ELF-1 (cell line): ENCODE measurements at regions not wholly inside any gene's neighbourhood (a gene's known extent, or its start where the extent isn't known, plus 50 kb on each side); places are given as distances from the start of the nearest gene placed in this dataset.
"Not testable (repeated sequence)": the region's sequence is repeated elsewhere in the genome, so short reads cannot be mapped to it uniquely, and the experiment has no call there.

Experiments
- DNase-seq: peaks from one replicate; pipeline ENCODE4 v3.0.0-alpha.2; 2016; ENCODE audit warnings: low read depth, low spot score

GRCh38 chr5:85654144-85654543, 963.6 kb upstream of the COX7C start:
- DNase-seq = not testable (repeated sequence)

GRCh38 chr5:85656050-85656449, 961.7 kb upstream of the COX7C start:
- DNase-seq = no peak

DNA sequence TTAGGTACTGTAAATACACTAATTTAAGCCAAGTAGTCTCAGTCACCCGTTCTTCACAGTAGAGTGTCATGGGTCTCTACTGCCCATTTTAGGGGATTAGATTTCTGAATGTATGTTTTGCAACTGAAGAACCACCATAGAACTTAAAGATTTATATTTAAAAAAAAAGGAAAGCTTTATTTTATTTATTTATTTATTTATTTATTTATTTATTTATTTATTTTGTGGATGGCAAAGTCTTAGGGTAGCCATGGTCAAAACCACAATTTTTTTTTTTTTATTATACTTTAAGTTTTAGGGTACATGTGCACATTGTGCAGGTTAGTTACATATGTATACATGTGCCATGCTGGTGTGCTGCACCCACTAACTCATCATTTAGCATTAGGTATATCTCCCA, 960.4 kb upstream of the COX7C start:
- not testable (repeated sequence) for DNase-seq

DNA sequence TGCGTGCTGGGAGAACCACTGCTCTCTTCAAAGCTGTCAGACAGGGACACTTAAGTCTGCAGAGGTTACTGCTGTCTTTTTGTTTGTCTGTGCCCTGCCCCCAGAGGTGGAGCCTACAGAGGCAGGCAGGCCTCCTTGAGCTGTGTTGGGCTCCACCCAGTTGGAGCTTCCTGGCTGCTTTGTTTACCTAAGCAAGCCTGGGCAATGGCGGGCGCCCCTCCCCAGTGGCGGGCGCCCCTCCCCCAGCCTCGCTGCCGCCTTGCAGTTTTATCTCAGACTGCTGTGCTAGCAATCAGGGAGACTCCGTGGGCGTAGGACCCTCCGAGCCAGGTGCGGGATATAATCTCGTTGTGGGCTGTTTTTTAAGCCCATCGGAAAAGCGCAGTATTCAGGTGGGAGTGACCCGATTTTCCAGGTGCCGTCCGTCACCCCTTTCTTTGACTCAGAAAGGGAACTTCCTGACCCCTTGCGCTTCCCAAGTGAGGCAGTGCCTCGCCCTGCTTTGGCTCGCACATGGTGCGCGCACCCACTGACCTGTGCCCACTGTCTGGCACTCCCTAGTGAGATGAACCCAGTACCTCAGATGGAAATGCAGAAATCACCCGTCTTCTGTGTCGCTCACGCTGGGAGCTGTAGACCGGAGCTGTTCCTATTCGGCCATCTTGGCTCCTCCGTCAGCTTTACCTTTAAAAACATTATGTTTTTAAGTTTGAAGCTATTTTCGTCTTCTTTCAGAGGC, 954.6 kb upstream of the COX7C start:
- peak; percentile 32 for DNase-seq

- DNase-seq = no peak
Observed at GRCh38 chr5:85663708-85664031, 954.1 kb upstream of the COX7C start.

DNA sequence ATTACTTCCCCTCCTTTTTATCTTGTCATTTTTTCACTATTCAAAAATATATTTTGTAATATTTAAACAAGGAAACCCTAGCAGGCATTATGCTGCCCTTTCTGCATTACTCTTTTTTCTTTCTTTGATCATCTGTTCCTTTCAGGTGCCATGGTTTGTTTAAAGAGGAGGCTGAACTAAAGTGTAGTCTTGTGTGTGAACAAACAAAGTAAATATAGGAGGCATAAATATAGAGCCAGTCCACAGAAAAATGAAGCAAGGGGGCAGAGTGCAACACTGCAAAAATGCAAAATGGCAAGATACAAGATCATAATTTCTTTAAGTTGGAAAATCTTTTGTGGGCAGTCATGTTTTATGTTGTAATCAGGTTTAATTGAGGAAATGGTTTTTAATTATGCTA, 947.3 kb upstream of the COX7C start:
- DNase-seq = no peak

DNA sequence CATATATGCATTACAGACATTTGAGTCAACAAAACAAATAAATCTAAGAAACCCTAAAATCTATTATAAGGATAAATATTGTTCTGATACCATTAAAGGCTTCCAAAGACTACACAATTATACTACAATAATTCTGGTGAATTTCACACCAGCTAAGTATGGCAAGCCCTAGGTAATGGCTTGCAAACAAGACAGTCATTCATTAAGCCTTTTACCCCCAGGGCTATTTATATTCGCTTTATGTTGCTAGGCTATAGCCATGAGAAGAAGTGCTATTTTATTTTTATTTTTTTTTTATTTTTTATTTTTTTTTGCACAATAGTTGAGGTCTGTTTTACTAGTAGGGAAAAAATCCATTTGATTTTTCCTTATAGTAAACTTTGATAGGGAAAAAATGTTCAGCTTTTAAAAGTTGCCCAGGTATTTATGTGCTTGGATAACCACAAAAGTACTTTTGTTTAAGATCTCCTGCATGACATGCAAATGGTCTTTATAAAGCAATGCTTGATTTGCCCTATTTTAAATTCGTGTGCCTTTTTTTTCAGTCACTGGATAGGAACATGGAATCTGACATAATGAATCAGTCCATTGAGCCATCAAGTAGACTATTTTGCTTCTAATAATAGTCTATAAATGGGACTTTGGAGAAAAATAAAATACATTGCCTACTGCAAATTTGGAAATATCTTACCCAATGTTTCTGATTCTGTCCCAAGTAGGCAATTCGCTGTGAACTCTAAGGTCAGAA, 946.3 kb upstream of the COX7C start:
- DNase-seq = no peak

DNA sequence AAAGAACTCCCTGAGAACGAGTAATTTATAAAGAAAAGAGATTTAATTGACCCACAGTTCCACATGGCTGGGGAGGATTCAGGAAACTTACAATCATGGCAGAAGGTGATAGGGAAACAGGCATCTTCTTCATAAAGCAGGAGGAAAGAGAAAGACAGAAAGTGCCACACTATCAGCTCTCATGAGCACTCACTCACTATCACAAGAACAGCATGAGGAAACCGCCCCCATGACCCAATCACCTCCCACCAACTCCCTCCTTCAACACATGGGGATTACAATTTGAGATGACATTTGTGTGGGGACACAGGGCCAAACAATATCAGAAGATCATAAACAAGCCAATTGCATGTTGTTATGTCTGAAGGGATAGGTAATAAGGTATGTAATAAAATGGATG, 935.9 kb upstream of the COX7C start:
- DNase-seq = no peak

- DNase-seq = no peak
Observed at GRCh38 chr5:85684351-85684750, 933.4 kb upstream of the COX7C start.

DNA sequence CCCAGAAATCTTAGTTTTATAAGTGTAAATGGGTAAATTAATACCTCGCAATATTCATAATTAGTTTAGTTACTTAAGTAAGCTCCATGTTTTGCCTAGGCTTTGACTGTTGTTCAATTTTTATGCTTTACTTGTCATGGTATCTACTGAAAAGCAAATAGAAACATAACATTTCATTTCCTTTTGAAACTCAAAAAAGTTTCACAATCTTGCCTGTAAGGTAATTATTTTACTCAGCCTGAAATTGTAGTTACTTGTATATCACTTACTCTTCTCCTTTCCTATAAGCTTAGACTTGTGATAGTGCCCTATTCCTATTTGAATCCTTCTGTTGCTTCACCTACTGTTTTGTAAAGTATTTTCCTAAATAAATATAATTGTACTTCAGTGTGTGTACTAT, 914.4 kb upstream of the COX7C start:
- DNase-seq = no peak

- no peak for DNase-seq
Observed at GRCh38 chr5:85709728-85710127, 908.0 kb upstream of the COX7C start.

DNA sequence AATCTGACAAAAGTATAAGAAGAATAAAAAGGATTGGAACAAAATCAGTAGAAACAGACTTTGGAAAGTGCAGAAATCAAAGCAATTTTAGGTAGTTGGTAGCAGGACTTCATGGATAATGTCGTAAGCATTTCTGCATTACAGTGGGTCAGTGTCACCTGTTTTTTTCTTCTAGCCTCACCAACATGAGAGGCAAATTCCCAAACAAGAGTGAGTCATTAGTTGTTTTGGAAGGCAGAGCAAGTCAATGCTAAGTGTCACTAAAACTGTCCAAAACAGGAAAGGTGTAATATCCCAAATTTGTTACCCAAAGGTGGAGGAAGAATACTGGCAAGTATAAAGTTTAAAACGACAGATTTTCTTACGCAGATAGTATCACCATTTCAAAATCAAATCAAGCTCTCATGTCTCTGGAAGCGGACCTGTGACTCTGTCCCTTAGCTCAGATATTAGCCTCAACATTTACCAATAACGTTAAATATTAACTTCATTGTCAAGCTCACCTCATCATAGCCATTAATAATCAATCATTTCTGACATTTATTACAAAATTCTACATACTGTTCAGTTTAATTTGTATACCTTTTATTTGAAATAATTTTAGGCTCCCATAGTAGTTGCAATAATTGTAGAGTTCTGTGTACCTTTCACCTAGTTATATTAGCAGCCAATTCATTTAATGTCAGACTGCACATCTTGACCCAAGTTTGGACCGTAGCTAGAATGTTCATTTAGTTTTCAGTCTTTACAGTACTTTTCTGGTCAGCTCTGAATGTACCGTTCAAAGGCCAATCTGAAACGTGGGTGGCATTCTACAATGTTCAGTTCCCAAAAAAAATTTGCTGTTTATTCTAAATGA, 901.2 kb upstream of the COX7C start:
- DNase-seq = no peak

- no peak for DNase-seq
Observed at GRCh38 chr5:85717203-85717563, 900.6 kb upstream of the COX7C start.

- no peak for DNase-seq
Observed at GRCh38 chr5:85732185-85732584, 885.6 kb upstream of the COX7C start.

GRCh38 chr5:85741972-85742371, 875.8 kb upstream of the COX7C start:
- no peak for DNase-seq

DNA sequence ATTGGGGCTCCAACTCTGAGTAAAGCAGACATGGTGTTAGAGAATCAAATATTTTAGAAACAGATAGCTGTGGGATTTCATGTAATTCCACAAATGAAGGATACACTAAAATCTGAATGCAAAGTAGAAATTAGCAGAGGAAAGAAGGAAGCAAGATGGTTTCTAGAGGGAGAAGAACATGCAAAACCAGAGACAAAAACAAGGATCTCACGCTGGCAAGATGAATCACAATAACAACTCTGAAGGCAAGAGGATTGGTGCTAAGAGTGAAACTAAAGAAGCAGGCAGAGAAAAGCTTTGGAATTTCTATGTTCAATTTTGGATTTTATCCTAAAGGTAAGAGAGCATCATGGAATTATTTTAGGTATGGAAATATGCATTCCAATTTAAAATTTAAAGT, 857.2 kb upstream of the COX7C start:
- no peak for DNase-seq

DNA sequence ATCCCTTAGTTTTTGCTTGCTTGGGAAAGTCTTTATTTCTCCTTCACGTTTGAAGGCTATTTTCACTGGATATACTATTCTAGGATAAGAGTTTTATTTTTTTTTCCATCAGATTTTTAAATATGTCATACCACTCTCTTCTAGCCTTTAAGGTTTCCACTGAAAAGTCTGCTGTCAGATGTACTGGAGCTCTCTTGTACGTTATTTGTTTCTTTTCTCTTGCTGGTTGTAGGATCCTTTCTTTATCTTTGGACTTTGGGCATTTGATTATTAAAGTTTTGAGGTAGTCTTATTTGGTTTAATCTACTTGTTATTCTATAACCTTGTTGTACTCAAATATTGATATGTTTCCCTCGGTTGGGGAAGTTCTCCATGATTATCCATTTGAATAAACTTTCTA, 848.4 kb upstream of the COX7C start:
- DNase-seq = no peak

- no peak for DNase-seq
Observed at GRCh38 chr5:85784746-85785145, 833.0 kb upstream of the COX7C start.

DNA sequence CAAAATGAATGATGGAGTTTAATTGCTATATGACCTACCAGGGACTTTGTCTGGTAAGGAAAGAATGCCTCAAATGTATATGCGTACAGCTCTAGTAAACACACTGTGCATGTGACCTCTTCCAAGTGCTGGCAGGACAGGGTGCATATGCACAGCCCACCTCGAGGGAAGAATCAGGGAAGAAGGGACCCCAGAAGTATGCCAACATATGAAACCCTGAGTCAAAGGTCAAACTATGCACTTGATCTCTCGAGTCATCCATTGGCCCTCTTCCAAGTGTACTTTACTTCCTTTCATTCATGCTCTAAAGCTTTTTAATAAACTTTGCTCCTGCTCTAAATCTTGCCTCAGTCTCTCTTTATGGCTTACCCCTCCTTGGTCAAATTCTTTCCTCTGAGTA, 804.6 kb upstream of the COX7C start:
- DNase-seq = no peak

DNA sequence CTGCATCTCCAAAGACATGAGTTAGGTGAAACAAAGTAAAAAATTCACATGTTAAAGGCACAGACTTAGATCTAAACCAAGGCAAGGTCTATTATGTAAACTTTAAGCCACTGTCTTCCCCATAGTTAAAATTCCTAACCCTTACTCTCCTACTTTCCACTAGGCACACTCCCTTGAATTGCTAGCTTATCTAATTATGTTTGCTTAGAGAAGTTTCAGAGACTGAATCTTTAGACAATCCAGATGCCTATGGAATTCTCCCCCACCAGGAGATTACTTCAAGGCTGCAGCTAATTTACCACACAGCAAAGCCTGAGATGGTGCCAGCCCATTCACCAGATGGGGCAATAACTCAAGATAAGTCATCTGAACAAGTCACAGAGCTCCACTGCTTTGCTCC, 803.1 kb upstream of the COX7C start:
- peak; percentile 82 for DNase-seq

DNA sequence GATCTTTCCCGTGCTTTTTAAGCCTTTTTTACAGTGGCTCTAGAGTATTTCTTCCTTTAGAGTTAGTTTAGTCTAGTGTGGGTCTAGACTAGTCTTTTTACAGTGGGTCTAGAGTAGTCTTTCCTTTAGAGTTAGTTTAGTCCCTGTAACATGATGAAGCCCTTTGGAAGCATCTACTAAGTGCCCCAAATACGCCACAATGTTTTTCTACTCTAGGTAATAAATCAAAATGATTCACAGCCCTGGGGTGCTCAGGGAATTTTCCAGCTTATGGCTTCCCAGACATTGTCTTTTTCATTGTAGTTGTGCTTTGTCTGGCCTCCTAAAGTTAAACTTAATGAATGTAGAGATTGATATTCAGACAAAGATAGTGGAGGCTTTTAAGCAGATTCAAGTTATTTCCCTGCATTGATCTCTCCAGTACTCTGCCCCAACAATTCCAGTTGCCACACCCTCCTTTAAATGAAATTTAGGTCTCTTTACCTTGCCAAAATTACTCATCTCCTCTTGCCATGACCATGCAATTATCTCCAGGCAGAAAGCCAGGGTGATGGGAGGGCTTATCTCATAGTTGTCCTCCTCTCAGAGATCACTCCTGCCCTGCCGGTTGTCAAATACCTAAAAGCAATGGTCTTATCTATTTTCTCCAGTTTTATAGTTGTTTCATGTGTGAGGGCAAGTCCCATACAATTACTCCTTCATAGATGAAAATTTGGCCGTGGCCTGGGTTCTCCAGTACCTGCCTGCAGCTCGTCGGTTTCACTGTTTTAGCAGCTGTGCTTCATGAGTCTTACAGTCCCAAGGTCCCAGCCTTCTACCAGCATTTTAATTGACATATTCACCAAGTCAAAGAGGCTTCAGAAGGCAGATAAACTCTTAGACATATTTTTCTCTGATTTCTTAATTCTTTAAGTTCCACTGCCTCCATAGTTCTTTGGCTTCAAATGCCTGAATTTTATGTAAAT, 794.0 kb upstream of the COX7C start:
- no peak for DNase-seq
